ENCODE measurements at regions not wholly inside any gene's neighbourhood (a gene's known extent, or its start where the extent isn't known, plus 50 kb on each side); places are given as distances from the start of the nearest gene placed in this dataset.
"Not testable (repeated sequence)": the region's sequence is repeated elsewhere in the genome, so short reads cannot be mapped to it uniquely, and the experiment has no call there.

GRCh38 chr3:166837535-166837934 lies 542.6 kb downstream of the ZBBX start:
- H3K27me3 ChIP-seq (ENCODE audit: control insufficient read depth, insufficient read depth, low read length): no peaks in the 10 kb centered on the region
- H3K4me3 ChIP-seq (ENCODE audit: low read length): no peak overlapping the region
- no peak overlapping the region for H3K27ac ChIP-seq (ENCODE audit: low read length)
- H3K9me3 ChIP-seq (ENCODE audit: control insufficient read depth, insufficient read depth, low read length): no peaks in the 10 kb centered on the region
- no peaks in the 10 kb centered on the region for H3K36me3 ChIP-seq (ENCODE audit: control insufficient read depth, insufficient read depth, low read length)
- peak; percentile 25 for DNase-seq (ENCODE audit: low read depth, low spot score)
- WGBS (ENCODE audit: insufficient coverage, insufficient read length): no CpG with 5 or more reads among the region's 4 CpGs
- H3K4me1 ChIP-seq (ENCODE audit: control insufficient read depth, insufficient read depth, low read length): no peaks in the 10 kb centered on the region

GRCh38 chr3:166836836-166837235 lies 543.3 kb downstream of the ZBBX start:
- WGBS (ENCODE audit: insufficient coverage, insufficient read length): no CpG with 5 or more reads among the region's 1 CpG
- no peaks in the 10 kb centered on the region for H3K4me1 ChIP-seq (ENCODE audit: control insufficient read depth, insufficient read depth, low read length)
- DNase-seq (ENCODE audit: low read depth, low spot score): no peak
- no peaks in the 10 kb centered on the region for H3K9me3 ChIP-seq (ENCODE audit: control insufficient read depth, insufficient read depth, low read length)
- H3K4me3 ChIP-seq (ENCODE audit: low read length): no peak overlapping the region
- H3K27ac ChIP-seq (ENCODE audit: low read length): no peak overlapping the region
- no peaks in the 10 kb centered on the region for H3K36me3 ChIP-seq (ENCODE audit: control insufficient read depth, insufficient read depth, low read length)
- no peaks in the 10 kb centered on the region for H3K27me3 ChIP-seq (ENCODE audit: control insufficient read depth, insufficient read depth, low read length)

GRCh38 chr3:166829896-166830295 lies 550.2 kb downstream of the ZBBX start:
- WGBS (ENCODE audit: insufficient coverage, insufficient read length): no CpG with 5 or more reads among the region's 3 CpGs
- Histone ChIP-seq H3K27ac (ENCODE audit: low read length) (no peak overlapping the region), H3K4me1 (ENCODE audit: control insufficient read depth, insufficient read depth, low read length) (no peaks in the 10 kb centered on the region), H3K9me3 (ENCODE audit: control insufficient read depth, insufficient read depth, low read length) (no peaks in the 10 kb centered on the region), H3K4me3 (ENCODE audit: low read length) (no peak overlapping the region), H3K27me3 (ENCODE audit: control insufficient read depth, insufficient read depth, low read length) (no peaks in the 10 kb centered on the region), H3K36me3 (ENCODE audit: control insufficient read depth, insufficient read depth, low read length) (no peaks in the 10 kb centered on the region)
- no peak for DNase-seq (ENCODE audit: low read depth, low spot score)

- Histone ChIP-seq H3K36me3 (ENCODE audit: control insufficient read depth, insufficient read depth, low read length) (no peaks in the 10 kb centered on the region), H3K4me3 (ENCODE audit: low read length) (no peak overlapping the region), H3K27ac (ENCODE audit: low read length) (no peak overlapping the region), H3K27me3 (ENCODE audit: control insufficient read depth, insufficient read depth, low read length) (no peaks in the 10 kb centered on the region), H3K9me3 (ENCODE audit: control insufficient read depth, insufficient read depth, low read length) (no peaks in the 10 kb centered on the region), H3K4me1 (ENCODE audit: control insufficient read depth, insufficient read depth, low read length) (no peaks in the 10 kb centered on the region)
- no peak for DNase-seq (ENCODE audit: low read depth, low spot score)
These were observed 561.6 kb downstream of the ZBBX start for GRCh38 chr3:166818464-166818863.

- H3K27me3 ChIP-seq (ENCODE audit: control insufficient read depth, insufficient read depth, low read length); DNase-seq (ENCODE audit: low read depth, low spot score): not testable (repeated sequence)
- WGBS (ENCODE audit: insufficient coverage, insufficient read length): no CpG with 5 or more reads among the region's 6 CpGs
These were observed 562.8 kb downstream of the ZBBX start for GRCh38 chr3:166817269-166817668.

GRCh38 chr3:166810741-166811445 lies 569.2 kb downstream of the ZBBX start:
- Histone ChIP-seq H3K4me3 (ENCODE audit: low read length) (no peak overlapping the region), H3K9me3 (ENCODE audit: control insufficient read depth, insufficient read depth, low read length) (no peaks in the 10 kb centered on the region), H3K36me3 (ENCODE audit: control insufficient read depth, insufficient read depth, low read length) (no peaks in the 10 kb centered on the region; the same call in 1 of the 2 replicates), H3K27me3 (ENCODE audit: control insufficient read depth, insufficient read depth, low read length) (no peaks in the 10 kb centered on the region), H3K27ac (ENCODE audit: low read length) (no peak overlapping the region), H3K4me1 (ENCODE audit: control insufficient read depth, insufficient read depth, low read length) (no peaks in the 10 kb centered on the region)
- 100% methylated on average over 2 of the region's 23 CpGs for WGBS (ENCODE audit: insufficient coverage, insufficient read length)
- no peak for DNase-seq (ENCODE audit: low read depth, low spot score)

More at GRCh38 chr3:166817269-166817668, 562.8 kb downstream of the ZBBX start:
- not testable (repeated sequence) for H3K9me3 ChIP-seq (ENCODE audit: control insufficient read depth, insufficient read depth, low read length); H3K36me3 ChIP-seq (ENCODE audit: control insufficient read depth, insufficient read depth, low read length); H3K27ac ChIP-seq (ENCODE audit: low read length); H3K4me3 ChIP-seq (ENCODE audit: low read length); H3K4me1 ChIP-seq (ENCODE audit: control insufficient read depth, insufficient read depth, low read length)

GRCh38 chr3:166809520-166809919 lies 570.6 kb downstream of the ZBBX start:
- Histone ChIP-seq H3K27me3 (ENCODE audit: control insufficient read depth, insufficient read depth, low read length) (no peaks in the 10 kb centered on the region), H3K4me3 (ENCODE audit: low read length) (no peak overlapping the region), H3K9me3 (ENCODE audit: control insufficient read depth, insufficient read depth, low read length) (no peaks in the 10 kb centered on the region), H3K36me3 (ENCODE audit: control insufficient read depth, insufficient read depth, low read length) (no peaks in the 10 kb centered on the region; the same call in 1 of the 2 replicates), H3K4me1 (ENCODE audit: control insufficient read depth, insufficient read depth, low read length) (no peaks in the 10 kb centered on the region), H3K27ac (ENCODE audit: low read length) (no peak overlapping the region)
- no CpG with 5 or more reads among the region's 4 CpGs for WGBS (ENCODE audit: insufficient coverage, insufficient read length)
- no peak for DNase-seq (ENCODE audit: low read depth, low spot score)

GRCh38 chr3:166788936-166789335 lies 591.2 kb downstream of the ZBBX start:
- DNase-seq (ENCODE audit: low read depth, low spot score): no peak

GRCh38 chr3:166785876-166786275 lies 594.2 kb downstream of the ZBBX start:
- DNase-seq (ENCODE audit: low read depth, low spot score): no peak
- Histone ChIP-seq H3K27ac (ENCODE audit: low read length) (no peak overlapping the region), H3K4me1 (ENCODE audit: control insufficient read depth, insufficient read depth, low read length) (no peaks in the 10 kb centered on the region), H3K4me3 (ENCODE audit: low read length) (no peak overlapping the region), H3K27me3 (ENCODE audit: control insufficient read depth, insufficient read depth, low read length) (no peaks in the 10 kb centered on the region), H3K9me3 (ENCODE audit: control insufficient read depth, insufficient read depth, low read length) (no peaks in the 10 kb centered on the region), H3K36me3 (ENCODE audit: control insufficient read depth, insufficient read depth, low read length) (no peaks in the 10 kb centered on the region)
- no CpG with 5 or more reads among the region's 2 CpGs for WGBS (ENCODE audit: insufficient coverage, insufficient read length)

More at GRCh38 chr3:166788936-166789335, 591.2 kb downstream of the ZBBX start:
- WGBS (ENCODE audit: insufficient coverage, insufficient read length): no CpG with 5 or more reads among the region's 4 CpGs
- no peaks in the 10 kb centered on the region for H3K27me3 ChIP-seq (ENCODE audit: control insufficient read depth, insufficient read depth, low read length)
- H3K4me1 ChIP-seq (ENCODE audit: control insufficient read depth, insufficient read depth, low read length): no peaks in the 10 kb centered on the region
- no peak overlapping the region for H3K27ac ChIP-seq (ENCODE audit: low read length)
- no peak overlapping the region for H3K4me3 ChIP-seq (ENCODE audit: low read length)
- no peaks in the 10 kb centered on the region for H3K9me3 ChIP-seq (ENCODE audit: control insufficient read depth, insufficient read depth, low read length)
- H3K36me3 ChIP-seq (ENCODE audit: control insufficient read depth, insufficient read depth, low read length): no peaks in the 10 kb centered on the region

- Histone ChIP-seq H3K4me3 (ENCODE audit: low read length) (no peak overlapping the region), H3K4me1 (ENCODE audit: control insufficient read depth, insufficient read depth, low read length) (no peaks in the 10 kb centered on the region), H3K27me3 (ENCODE audit: control insufficient read depth, insufficient read depth, low read length) (no peaks in the 10 kb centered on the region), H3K36me3 (ENCODE audit: control insufficient read depth, insufficient read depth, low read length) (no peaks in the 10 kb centered on the region), H3K27ac (ENCODE audit: low read length) (no peak overlapping the region), H3K9me3 (ENCODE audit: control insufficient read depth, insufficient read depth, low read length) (no peaks in the 10 kb centered on the region)
- DNase-seq (ENCODE audit: low read depth, low spot score): no peak
- no CpG with 5 or more reads among the region's 2 CpGs for WGBS (ENCODE audit: insufficient coverage, insufficient read length)
These were observed 596.9 kb downstream of the ZBBX start for GRCh38 chr3:166783206-166783605.

GRCh38 chr3:166764698-166765318 lies 615.3 kb downstream of the ZBBX start:
- no peaks in the 10 kb centered on the region for H3K4me1 ChIP-seq (ENCODE audit: control insufficient read depth, insufficient read depth, low read length)
- H3K9me3 ChIP-seq (ENCODE audit: control insufficient read depth, insufficient read depth, low read length): no peaks in the 10 kb centered on the region; the same call in 1 of the 2 replicates
- no peak for DNase-seq (ENCODE audit: low read depth, low spot score)
- H3K27ac ChIP-seq (ENCODE audit: low read length): no peak overlapping the region
- no peaks in the 10 kb centered on the region for H3K27me3 ChIP-seq (ENCODE audit: control insufficient read depth, insufficient read depth, low read length)
- no peaks in the 10 kb centered on the region for H3K36me3 ChIP-seq (ENCODE audit: control insufficient read depth, insufficient read depth, low read length)
- no peak overlapping the region for H3K4me3 ChIP-seq (ENCODE audit: low read length)
- WGBS (ENCODE audit: insufficient coverage, insufficient read length): no CpG with 5 or more reads among the region's 5 CpGs

Measured in iPS DF 6.9 (cell line).